Esophagus (tissue), 2 donors: ENCODE measurements at regions not wholly inside any gene's neighbourhood (a gene's known extent, or its start where the extent isn't known, plus 50 kb on each side); places are given as distances from the start of the nearest gene placed in this dataset.

Source experiments
- H3K27ac ChIP-seq, 2 donors: one replicate each; pipeline ENCODE4 v1.5.1; 2013; ENCODE audit warnings: low read depth in 2 of 2, mild to moderate bottlenecking in 2 of 2, inconsistent platforms in 1 of 2, low read length in 1 of 2, moderate library complexity in 1 of 2
- H3K27me3 ChIP-seq, 2 donors: one replicate each; pipeline ENCODE4 v1.6.1; 2013; ENCODE audit warnings: low read length in 2 of 2, control low read depth in 1 of 2, mild to moderate bottlenecking in 1 of 2; ENCODE audit not compliant: insufficient read depth in 2 of 2, control insufficient read depth in 1 of 2
- H3K36me3 ChIP-seq, 2 donors: one replicate each; pipeline ENCODE4 v1.6.1; 2013; ENCODE audit warnings: low read length in 1 of 2; ENCODE audit not compliant: control insufficient read depth in 2 of 2, insufficient read depth in 2 of 2
- H3K4me1 ChIP-seq, 2 donors: one replicate each; pipeline ENCODE4 v1.6.1; 2013; ENCODE audit warnings: low read length in 1 of 2; ENCODE audit not compliant: control insufficient read depth in 2 of 2, insufficient read depth in 2 of 2
- H3K4me3 ChIP-seq, 2 donors: one replicate each; pipeline ENCODE4 v1.5.1; 2013; ENCODE audit warnings: low read length in 2 of 2, mild to moderate bottlenecking in 2 of 2, low read depth in 1 of 2, moderate library complexity in 1 of 2
- H3K9me3 ChIP-seq, 2 donors: one replicate each; pipeline ENCODE4 v1.6.1; 2013; ENCODE audit warnings: mild to moderate bottlenecking in 2 of 2, low read depth in 1 of 2, low read length in 1 of 2, moderate library complexity in 1 of 2; ENCODE audit not compliant: control insufficient read depth in 2 of 2, insufficient read depth in 1 of 2
- WGBS, 2 donors: extraction: QIAGEN DNeasy Blood & Tissue Kit; methylation state at CpG; one replicate each; pipeline ENCODE4 v1.1.7; 2013; 5-methylcytosine and 5-hydroxymethylcytosine counted together
- donor health status: healthy with polysubstance abuse.
- donor health status: Bipolar disorder and iron deficiency.

GRCh38 chr7:134391223-134391622 lies 67.7 kb downstream of the AKR1B1 start:
- H3K27ac ChIP-seq = no peak overlapping the region

GRCh38 chr7:134388336-134389019 lies 70.4 kb downstream of the AKR1B1 start:
- Histone ChIP-seq H3K36me3 (no peaks in the 10 kb centered on the region), H3K4me1 (no peaks in the 10 kb centered on the region), H3K27me3 (no peaks in the 10 kb centered on the region), H3K27ac (no peak overlapping the region), H3K4me3 (no peak overlapping the region), H3K9me3 (no peaks in the 10 kb centered on the region)
- WGBS, 2 donors = 74 to 79% methylated on average over 6 of the region's 6 CpGs

More at GRCh38 chr7:134391223-134391622, 67.7 kb downstream of the AKR1B1 start:
- Histone ChIP-seq H3K9me3 (no peaks in the 10 kb centered on the region), H3K4me3 (no peak overlapping the region), H3K4me1 (no peaks in the 10 kb centered on the region), H3K27me3 (no peaks in the 10 kb centered on the region), H3K36me3 (no peaks in the 10 kb centered on the region)
- WGBS, 2 donors = 82 to 89% methylated on average over 7 of the region's 7 CpGs

GRCh38 chr7:134378562-134378961 lies 61.8 kb upstream of the SLC35B4 start:
- Histone ChIP-seq H3K27ac (no peak overlapping the region), H3K36me3 (no peaks in the 10 kb centered on the region), H3K27me3 (no peaks in the 10 kb centered on the region), H3K4me3 (no peak overlapping the region), H3K9me3 (no peaks in the 10 kb centered on the region), H3K4me1 (peaks cover 0 to 5% of the 10 kb centered on the region in 2 donors)
- WGBS, 2 donors = 89% methylated on average over 7 of the region's 7 CpGs

- no peak overlapping the region for H3K27ac ChIP-seq
- no peaks in the 10 kb centered on the region for H3K27me3 ChIP-seq
- no peak overlapping the region for H3K4me3 ChIP-seq
- H3K9me3 ChIP-seq = no peaks in the 10 kb centered on the region
- no peaks in the 10 kb centered on the region for H3K36me3 ChIP-seq
- peaks cover 0 to 10% of the 10 kb centered on the region in 2 donors for H3K4me1 ChIP-seq
Measured at GRCh38 chr7:134376693-134377092, 60.0 kb upstream of the SLC35B4 start.

- no peaks in the 10 kb centered on the region for H3K36me3 ChIP-seq
- H3K4me3 ChIP-seq = no peak overlapping the region
- H3K27ac ChIP-seq = no peak overlapping the region
- 78 to 88% methylated on average over 5 of the region's 5 CpGs for WGBS, 2 donors
- H3K4me1 ChIP-seq = peaks cover 0 to 10% of the 10 kb centered on the region in 2 donors
- H3K27me3 ChIP-seq = no peaks in the 10 kb centered on the region
- no peaks in the 10 kb centered on the region for H3K9me3 ChIP-seq
Measured at GRCh38 chr7:134375206-134375605, 58.5 kb upstream of the SLC35B4 start.

GRCh38 chr7:134374791-134375190 lies 58.1 kb upstream of the SLC35B4 start:
- Histone ChIP-seq H3K9me3 (no peaks in the 10 kb centered on the region), H3K27ac (no peak overlapping the region), H3K27me3 (no peaks in the 10 kb centered on the region), H3K36me3 (no peaks in the 10 kb centered on the region), H3K4me1 (peaks cover 0 to 10% of the 10 kb centered on the region in 2 donors), H3K4me3 (no peak overlapping the region)
- WGBS, 2 donors = 86 to 87% methylated on average over 4 of the region's 4 CpGs

- peaks cover 0 to 10% of the 10 kb centered on the region in 2 donors for H3K4me1 ChIP-seq
- H3K36me3 ChIP-seq = no peaks in the 10 kb centered on the region
- no peaks in the 10 kb centered on the region for H3K27me3 ChIP-seq
- WGBS, 2 donors = 77 to 81% methylated on average over 1 of the region's 1 CpG
- H3K27ac ChIP-seq = no peak overlapping the region
- no peak overlapping the region for H3K4me3 ChIP-seq
- H3K9me3 ChIP-seq = no peaks in the 10 kb centered on the region
Measured at GRCh38 chr7:134374291-134374690, 57.6 kb upstream of the SLC35B4 start.

- Histone ChIP-seq H3K4me1 (peaks cover 0 to 10% of the 10 kb centered on the region in 2 donors), H3K4me3 (no peak overlapping the region), H3K36me3 (no peaks in the 10 kb centered on the region), H3K27me3 (no peaks in the 10 kb centered on the region), H3K27ac (no peak overlapping the region), H3K9me3 (no peaks in the 10 kb centered on the region)
- WGBS, 2 donors = 56 to 81% methylated on average over 4 of the region's 4 CpGs
Measured at GRCh38 chr7:134372858-134373257, 56.1 kb upstream of the SLC35B4 start.

GRCh38 chr7:134371971-134372370 lies 55.2 kb upstream of the SLC35B4 start:
- Histone ChIP-seq H3K4me3 (no peak overlapping the region), H3K36me3 (no peaks in the 10 kb centered on the region), H3K27me3 (no peaks in the 10 kb centered on the region), H3K9me3 (no peaks in the 10 kb centered on the region), H3K27ac (no peak overlapping the region), H3K4me1 (peaks cover 0 to 10% of the 10 kb centered on the region in 2 donors)
- 82 to 94% methylated on average over 5 of the region's 5 CpGs for WGBS, 2 donors

GRCh38 chr7:134371536-134371935 lies 54.8 kb upstream of the SLC35B4 start:
- peaks cover 0 to 10% of the 10 kb centered on the region in 2 donors for H3K4me1 ChIP-seq
- WGBS, 2 donors = 89 to 91% methylated on average over 4 of the region's 4 CpGs
- no peak overlapping the region for H3K4me3 ChIP-seq
- no peaks in the 10 kb centered on the region for H3K9me3 ChIP-seq
- H3K27ac ChIP-seq = no peak overlapping the region
- no peaks in the 10 kb centered on the region for H3K27me3 ChIP-seq
- no peaks in the 10 kb centered on the region for H3K36me3 ChIP-seq
